ENCODE measurements at regions not wholly inside any gene's neighbourhood (a gene's known extent, or its start where the extent isn't known, plus 50 kb on each side); places are given as distances from the start of the nearest gene placed in this dataset.

DNA sequence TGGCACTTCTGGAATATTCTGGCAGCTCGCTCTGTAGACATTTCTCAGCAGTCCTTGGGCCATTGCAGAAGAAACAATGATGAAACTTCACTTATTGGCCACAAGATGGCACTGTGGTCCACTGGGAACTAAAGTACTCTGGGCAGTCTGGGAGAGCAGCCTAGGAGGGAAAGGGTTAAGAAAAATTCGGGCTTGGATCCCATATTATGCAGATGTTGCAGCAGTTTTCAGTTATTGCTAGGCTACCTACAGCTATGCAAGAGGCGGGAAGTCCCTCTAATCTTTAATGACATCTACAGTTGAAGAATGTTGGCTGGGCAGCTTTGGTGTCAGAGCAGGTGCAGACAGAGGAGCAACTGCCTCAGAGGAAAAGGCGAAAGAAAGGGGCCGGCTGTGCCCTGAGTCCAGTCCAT lies 201.7 kb upstream of the PRSS58 start (continued):
- TF ChIP-seq POLR2A (IDR thresholded peaks at IDR 0.05; ENCODE audit: low read depth, low read length) (no peak), CEBPB (IDR thresholded peaks at IDR 0.05; ENCODE audit: low read depth, low read length) (peak; percentile 58), RAD21 (IDR thresholded peaks at IDR 0.05; ENCODE audit: low read length) (peak; percentile 78), CHD1 (IDR thresholded peaks at IDR 0.05; ENCODE audit: low read depth, low read length) (no peak), SMC3 (IDR thresholded peaks at IDR 0.05; ENCODE audit: low read depth, low read length) (peak; percentile 63)

DNA sequence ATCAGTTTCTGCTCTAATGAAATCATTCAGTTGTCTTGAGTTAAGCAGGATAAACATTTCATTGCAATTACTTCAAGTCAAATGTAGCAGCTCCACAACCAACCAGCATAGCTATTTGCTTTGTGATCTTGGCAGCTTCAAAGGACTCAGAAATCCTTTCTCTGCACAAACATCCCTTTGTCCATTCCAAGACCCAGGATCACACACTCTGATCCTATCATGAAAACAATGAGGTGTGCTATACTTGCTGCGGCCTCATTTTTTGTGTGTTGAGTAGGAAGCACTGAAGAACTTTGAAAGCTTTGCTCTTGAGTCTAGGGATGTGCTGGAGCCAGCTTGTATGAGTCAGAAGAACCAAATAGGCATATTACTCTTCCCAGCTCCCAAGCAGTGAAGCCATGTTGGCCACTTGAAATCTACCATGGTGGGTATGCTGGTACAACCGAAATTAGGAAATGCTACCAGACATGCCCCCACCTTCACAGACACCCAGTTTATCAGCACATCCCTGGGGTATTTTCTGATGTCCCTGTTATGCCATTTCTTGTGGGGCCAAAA lies 199.4 kb upstream of the PRSS58 start:
- no peak overlapping the region for H3K4me3 ChIP-seq (ENCODE audit: insufficient read depth, low read depth, low read length)
- ChIA-PET POLR2A (ENCODE audit: unreplicated experiment) (no interaction called here), CTCF (interaction anchor here (1.2 to 2.0 kb wide), 2 partner anchors 16 to 24 kb away, joined by 3 to 7 read pairs; no protein-coding TSS in a partner anchor)
- no TSS peak for BruUV-seq (replicated peaks)
- no peaks in the 10 kb centered on the region for H3K27me3 ChIP-seq (ENCODE audit: control insufficient read depth, insufficient read depth, low read length)
- H2BK20ac ChIP-seq (ENCODE audit: low read depth, low read length), result peak overlapping the region; percentile 39; the same call in 1 of the 2 replicates
- H4K91ac ChIP-seq (ENCODE audit: insufficient read depth, low read depth, low read length), result no peak overlapping the region
- no peaks in the 10 kb centered on the region for H3K36me3 ChIP-seq (ENCODE audit: control insufficient read depth, insufficient read depth, low read length)
- no peak overlapping the region for H3K9ac ChIP-seq (ENCODE audit: low read depth, low read length)
- H4K8ac ChIP-seq (ENCODE audit: low read depth in 2 of 2, low read length in 2 of 2), result 0 out of 4 replicates have a peak overlapping the region, but pooled peaks of 1 of the 2 experiments have one; percentile 46
- TF ChIP-seq CTCF (conservative IDR thresholded peaks at IDR 0.05; ENCODE audit: low read depth, low read length), result no peak
- TF ChIP-seq MXI1 (IDR thresholded peaks at IDR 0.05; ENCODE audit: borderline replicate concordance, low read depth, low read length), result no peak
- TF ChIP-seq SMC3 (IDR thresholded peaks at IDR 0.05; ENCODE audit: low read depth, low read length), result no peak
- no peak for TF ChIP-seq RAD21 (IDR thresholded peaks at IDR 0.05; ENCODE audit: low read length)
- TF ChIP-seq CEBPB (IDR thresholded peaks at IDR 0.05; ENCODE audit: low read depth, low read length), result no peak
- TF ChIP-seq RCOR1 (IDR thresholded peaks at IDR 0.05; ENCODE audit: insufficient replicate concordance, low read length), result no peak
- no peak for TF ChIP-seq CHD1 (IDR thresholded peaks at IDR 0.05; ENCODE audit: low read depth, low read length)
- TF ChIP-seq MAZ (IDR thresholded peaks at IDR 0.05; ENCODE audit: borderline replicate concordance, low read depth, low read length), result no peak
- TF ChIP-seq FOS (IDR thresholded peaks at IDR 0.05; ENCODE audit: low read depth, low read length), result no peak
- TF ChIP-seq ELK1 (IDR thresholded peaks at IDR 0.05; ENCODE audit: borderline replicate concordance, low read depth, low read length), result no peak
- TF ChIP-seq RFX5 (IDR thresholded peaks at IDR 0.05; ENCODE audit: low read depth, low read length), result no peak
- TF ChIP-seq NFE2L2 (IDR thresholded peaks at IDR 0.05; ENCODE audit: low read depth, low read length), result no peak
- TF ChIP-seq MAFK (IDR thresholded peaks at IDR 0.05; ENCODE audit: low read depth, low read length), result no peak
- no peaks in the 10 kb centered on the region for H4K20me1 ChIP-seq (ENCODE audit: insufficient read depth, low read length)
- dilution Hi-C loops (cut with HindIII; ENCODE audit: low sequenced_read_pairs, unreplicated experiment), result no loop called here
- H2BK120ac ChIP-seq (ENCODE audit: low read depth, low read length), result peak overlapping the region; percentile 27
- no peak overlapping the region for H2BK5ac ChIP-seq (ENCODE audit: low read depth, low read length, poor library complexity, severe bottlenecking)
- H3K79me1 ChIP-seq (ENCODE audit: low read depth in 1 of 2, low read length in 2 of 2), result 0 out of 4 replicates have a peak, but pooled peaks cover 0 to under 1% of the 10 kb centered on the region in 2 experiments
- WGBS, 2 experiments (ENCODE audit: extremely low coverage in 2 of 2, insufficient read length in 1 of 2), result no CpG with 5 or more reads among the region's 2 CpGs
- H3K27ac ChIP-seq (ENCODE audit: insufficient read depth, low read length), result no peak overlapping the region
- intact Hi-C loops (cut with micrococcal nuclease), result loop anchor here (5.0 kb wide), 1 partner anchor 60 kb away; no protein-coding TSS in a partner anchor
- no peak overlapping the region for H4K5ac ChIP-seq (ENCODE audit: low read depth, low read length)
- H2AK5ac ChIP-seq (ENCODE audit: low read depth, low read length), result no peak overlapping the region
- no peak overlapping the region for H3K23ac ChIP-seq (ENCODE audit: low read depth, low read length)
- no peaks in the 10 kb centered on the region for H3K9me1 ChIP-seq (ENCODE audit: insufficient read depth, low read length)
- no peak overlapping the region for H3K56ac ChIP-seq (ENCODE audit: extremely low read depth, insufficient read depth, low read length)
- no peak overlapping the region for H3K14ac ChIP-seq (replicated peaks; ENCODE audit: low read depth, low read length)
- H2AFZ ChIP-seq (replicated peaks; ENCODE audit: low read length, poor library complexity), result no peak overlapping the region
- no peak for ATAC-seq (ENCODE audit: low read depth)
- H2BK15ac ChIP-seq (ENCODE audit: low read depth, low read length), result 0 out of 3 replicates have a peak overlapping the region, but pooled peaks have one; percentile 35
- no peaks in the 10 kb centered on the region for H3K9me3 ChIP-seq (ENCODE audit: control insufficient read depth, insufficient read depth, low read length)
- no peak overlapping the region for H2AK9ac ChIP-seq (replicated peaks; ENCODE audit: low read depth, low read length, poor library complexity)
- no peak overlapping the region for H3K18ac ChIP-seq (ENCODE audit: low read depth, low read length)
- no peak for DNase-seq
- peak overlapping the region; percentile 17; the same call in 1 of the 2 replicates for H3K4ac ChIP-seq (ENCODE audit: low read depth, low read length)
- in situ Hi-C loops (cut with MboI; ENCODE audit: low sequenced_read_pairs), result no loop called here
- peaks cover 8% of the 10 kb centered on the region for H3K4me1 ChIP-seq (ENCODE audit: control insufficient read depth, insufficient read depth, low read length)
- no peak overlapping the region for H3K4me2 ChIP-seq (ENCODE audit: low read depth, low read length)
